Breast epithelium (tissue), 3 donors: ENCODE measurements at regions not wholly inside any gene's neighbourhood (a gene's known extent, or its start where the extent isn't known, plus 50 kb on each side); places are given as distances from the start of the nearest gene placed in this dataset.

Experiments used
- POLR2AphosphoS5 ChIP-seq, 3 donors: sonication (generic); formaldehyde crosslinking; IDR thresholded peaks; one replicate each; pipeline ENCODE4 v1.6.1; 2017; ENCODE audit warnings: antibody characterized with exemption in 3 of 3
- TF ChIP-seq, protein P1 (sequence below), 3 donors: fragments of 450-650 bp; IDR thresholded peaks; one replicate each; pipeline ENCODE4 v1.5.1; 2016 to 2017; ENCODE audit warnings: antibody characterized with exemption in 3 of 3, mild to moderate bottlenecking in 3 of 3, moderate library complexity in 3 of 3

DNA sequence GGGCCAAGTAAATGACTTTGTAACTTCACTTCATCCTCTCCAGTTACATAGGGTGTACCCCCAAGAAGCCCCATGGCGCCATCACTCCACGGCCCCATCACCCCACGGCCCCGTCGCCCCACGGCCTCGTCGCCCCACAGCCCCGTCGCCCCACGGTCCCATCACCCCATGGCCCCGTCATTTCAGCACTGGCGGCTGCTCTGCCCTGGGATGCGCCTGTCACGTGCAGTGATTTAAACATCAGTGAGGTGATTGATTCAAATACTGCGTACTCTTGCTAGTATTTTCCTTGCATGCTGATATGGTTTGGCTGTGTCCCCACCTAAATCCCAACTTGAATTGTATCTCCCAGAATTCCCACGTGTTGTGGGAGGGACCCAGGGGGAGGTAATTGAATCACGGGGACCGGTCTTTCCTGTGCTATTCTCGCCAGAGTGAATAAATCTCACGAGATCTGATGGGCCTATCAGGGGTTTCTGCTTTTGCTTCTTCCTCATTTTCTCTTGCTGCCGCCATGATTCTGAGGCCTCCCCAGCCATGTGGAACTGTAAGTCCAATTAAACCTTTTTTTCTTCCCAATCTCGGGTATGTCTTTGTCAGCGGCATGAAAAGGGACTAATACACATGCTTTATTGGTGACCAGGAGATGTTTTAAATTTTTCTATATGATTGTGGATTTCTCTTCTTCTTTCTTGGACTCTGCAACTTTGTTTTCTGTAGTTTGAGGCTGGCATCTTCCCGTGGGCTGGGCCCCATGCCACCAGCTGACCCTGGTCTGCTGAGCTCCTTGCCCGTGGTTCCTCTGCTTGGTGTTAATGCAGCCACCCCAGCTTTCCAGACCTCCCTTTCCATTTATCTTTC, 50.1 kb upstream of the PCBP3 start:
- TF ChIP-seq, protein P1, sequence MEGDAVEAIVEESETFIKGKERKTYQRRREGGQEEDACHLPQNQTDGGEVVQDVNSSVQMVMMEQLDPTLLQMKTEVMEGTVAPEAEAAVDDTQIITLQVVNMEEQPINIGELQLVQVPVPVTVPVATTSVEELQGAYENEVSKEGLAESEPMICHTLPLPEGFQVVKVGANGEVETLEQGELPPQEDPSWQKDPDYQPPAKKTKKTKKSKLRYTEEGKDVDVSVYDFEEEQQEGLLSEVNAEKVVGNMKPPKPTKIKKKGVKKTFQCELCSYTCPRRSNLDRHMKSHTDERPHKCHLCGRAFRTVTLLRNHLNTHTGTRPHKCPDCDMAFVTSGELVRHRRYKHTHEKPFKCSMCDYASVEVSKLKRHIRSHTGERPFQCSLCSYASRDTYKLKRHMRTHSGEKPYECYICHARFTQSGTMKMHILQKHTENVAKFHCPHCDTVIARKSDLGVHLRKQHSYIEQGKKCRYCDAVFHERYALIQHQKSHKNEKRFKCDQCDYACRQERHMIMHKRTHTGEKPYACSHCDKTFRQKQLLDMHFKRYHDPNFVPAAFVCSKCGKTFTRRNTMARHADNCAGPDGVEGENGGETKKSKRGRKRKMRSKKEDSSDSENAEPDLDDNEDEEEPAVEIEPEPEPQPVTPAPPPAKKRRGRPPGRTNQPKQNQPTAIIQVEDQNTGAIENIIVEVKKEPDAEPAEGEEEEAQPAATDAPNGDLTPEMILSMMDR (IDR thresholded peaks at IDR 0.05): no peak
- no peak for TF ChIP-seq POLR2AphosphoS5 (IDR thresholded peaks at IDR 0.05)
